ENCODE measurements at regions not wholly inside any gene's neighbourhood (a gene's known extent, or its start where the extent isn't known, plus 50 kb on each side); places are given as distances from the start of the nearest gene placed in this dataset.

DNA sequence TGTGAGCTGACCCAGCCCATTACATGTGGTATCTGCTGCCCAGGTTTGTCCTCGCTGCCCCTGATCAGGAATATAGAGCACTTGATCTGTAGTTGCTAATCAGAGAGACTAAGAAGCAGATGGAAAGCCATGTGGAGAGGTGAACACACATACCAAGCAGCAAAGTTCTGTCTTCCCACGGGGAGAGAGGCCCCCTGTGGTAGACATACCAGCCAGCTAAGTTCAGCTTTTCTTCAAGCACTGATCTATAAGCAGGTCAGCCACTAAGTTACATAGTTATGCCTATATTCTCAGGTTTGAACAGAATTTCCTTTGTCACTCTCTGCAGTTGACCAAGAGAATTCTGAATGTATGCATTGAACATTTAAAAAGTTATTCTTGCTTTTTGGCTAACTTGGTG, 76.4 kb downstream of the DDX3Y start:
- DNase-seq (ENCODE audit: low read depth) = no peak
- ChIA-PET POLR2A (no interaction called here), CTCF (no interaction called here)

DNA sequence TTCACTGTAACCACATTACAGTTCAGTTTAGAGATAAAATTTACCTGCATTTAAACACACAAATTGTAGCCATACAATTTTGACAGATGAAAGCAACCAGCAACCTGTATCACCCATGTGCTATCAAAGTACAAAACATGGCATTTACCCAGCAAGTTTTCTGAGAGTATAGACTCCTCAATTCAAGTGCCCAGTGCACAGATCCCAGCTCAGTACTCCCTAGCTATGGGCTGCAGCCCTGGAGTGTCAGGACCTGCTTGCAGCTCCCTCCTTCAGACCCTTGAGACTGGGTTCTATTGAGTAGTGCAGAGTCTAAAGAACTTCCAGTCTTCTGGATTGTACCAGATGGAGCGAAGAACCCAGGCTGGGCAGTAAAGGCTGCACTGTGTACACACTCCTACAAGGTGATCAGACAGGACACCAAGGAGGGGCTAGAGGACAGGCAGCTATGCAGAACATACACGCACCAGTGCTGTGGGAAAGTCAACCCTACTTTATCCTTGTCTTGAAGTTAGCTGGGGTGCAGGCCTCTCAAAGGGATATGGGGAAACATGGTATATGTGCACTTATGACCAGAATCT, 77.7 kb downstream of the DDX3Y start:
- no peak for DNase-seq (ENCODE audit: low read depth)
- Histone ChIP-seq H3K4me3 (ENCODE audit: low read depth, low read length) (no peak overlapping the region), H3K36me3 (ENCODE audit: control insufficient read depth, insufficient read depth, low read length) (no peaks in the 10 kb centered on the region), H3K27me3 (ENCODE audit: control insufficient read depth, insufficient read depth, low read length) (no peaks in the 10 kb centered on the region)
- CTCF ChIA-PET = no interaction called here
- POLR2A ChIA-PET = no interaction called here
- TF ChIP-seq, protein P1, sequence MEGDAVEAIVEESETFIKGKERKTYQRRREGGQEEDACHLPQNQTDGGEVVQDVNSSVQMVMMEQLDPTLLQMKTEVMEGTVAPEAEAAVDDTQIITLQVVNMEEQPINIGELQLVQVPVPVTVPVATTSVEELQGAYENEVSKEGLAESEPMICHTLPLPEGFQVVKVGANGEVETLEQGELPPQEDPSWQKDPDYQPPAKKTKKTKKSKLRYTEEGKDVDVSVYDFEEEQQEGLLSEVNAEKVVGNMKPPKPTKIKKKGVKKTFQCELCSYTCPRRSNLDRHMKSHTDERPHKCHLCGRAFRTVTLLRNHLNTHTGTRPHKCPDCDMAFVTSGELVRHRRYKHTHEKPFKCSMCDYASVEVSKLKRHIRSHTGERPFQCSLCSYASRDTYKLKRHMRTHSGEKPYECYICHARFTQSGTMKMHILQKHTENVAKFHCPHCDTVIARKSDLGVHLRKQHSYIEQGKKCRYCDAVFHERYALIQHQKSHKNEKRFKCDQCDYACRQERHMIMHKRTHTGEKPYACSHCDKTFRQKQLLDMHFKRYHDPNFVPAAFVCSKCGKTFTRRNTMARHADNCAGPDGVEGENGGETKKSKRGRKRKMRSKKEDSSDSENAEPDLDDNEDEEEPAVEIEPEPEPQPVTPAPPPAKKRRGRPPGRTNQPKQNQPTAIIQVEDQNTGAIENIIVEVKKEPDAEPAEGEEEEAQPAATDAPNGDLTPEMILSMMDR (IDR thresholded peaks at IDR 0.05; ENCODE audit: insufficient read depth, low read depth, low read length) = no peak

More for the DNA sequence above, 76.4 kb downstream of the DDX3Y start:
- Histone ChIP-seq H3K36me3 (ENCODE audit: control insufficient read depth, insufficient read depth, low read length) (no peaks in the 10 kb centered on the region), H3K27me3 (ENCODE audit: control insufficient read depth, insufficient read depth, low read length) (no peaks in the 10 kb centered on the region), H3K4me3 (ENCODE audit: low read depth, low read length) (no peak overlapping the region)
- TF ChIP-seq, protein P1 (IDR thresholded peaks at IDR 0.05; ENCODE audit: insufficient read depth, low read depth, low read length) = no peak

DNA sequence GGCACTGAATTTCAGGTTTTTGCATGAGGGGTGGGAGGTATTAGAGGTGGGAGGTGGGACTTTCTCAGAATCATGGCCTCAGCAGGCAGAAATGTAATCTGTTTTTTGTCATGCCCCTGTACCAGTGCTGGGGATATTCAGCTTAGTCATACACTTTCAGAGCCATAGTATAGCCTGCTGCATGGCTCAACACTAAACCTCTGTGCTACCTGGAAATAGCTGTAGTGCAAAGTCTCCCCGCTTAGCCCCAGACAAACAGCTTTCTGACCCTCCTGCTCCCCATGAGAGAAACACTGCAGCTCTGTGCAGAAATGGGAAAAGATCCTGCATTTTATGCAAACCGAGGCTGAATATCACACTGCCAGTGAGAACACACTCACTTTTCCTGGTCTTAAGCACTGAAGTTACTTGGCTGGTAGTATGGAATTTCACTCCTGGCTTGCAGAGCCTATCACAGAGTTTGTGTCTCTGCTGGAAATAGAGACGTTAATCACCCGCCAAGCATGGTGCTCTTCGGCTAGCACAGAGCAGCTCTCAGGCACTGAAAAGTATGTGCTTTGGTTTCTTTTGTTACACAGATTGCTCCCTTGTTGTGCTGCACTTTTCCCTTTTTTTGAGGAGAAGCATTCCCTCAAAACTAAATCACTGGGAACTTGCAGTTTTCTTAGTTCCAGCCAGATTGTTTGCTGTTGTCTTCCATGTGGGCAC, 80.1 kb downstream of the DDX3Y start:
- Histone ChIP-seq H3K36me3 (ENCODE audit: control insufficient read depth, insufficient read depth, low read length) (no peaks in the 10 kb centered on the region), H3K4me3 (ENCODE audit: low read depth, low read length) (no peak overlapping the region), H3K27me3 (ENCODE audit: control insufficient read depth, insufficient read depth, low read length) (no peaks in the 10 kb centered on the region)
- ChIA-PET CTCF (no interaction called here), POLR2A (no interaction called here)
- TF ChIP-seq, protein P1 (IDR thresholded peaks at IDR 0.05; ENCODE audit: insufficient read depth, low read depth, low read length) = no peak
- no peak for DNase-seq (ENCODE audit: low read depth)

DNA sequence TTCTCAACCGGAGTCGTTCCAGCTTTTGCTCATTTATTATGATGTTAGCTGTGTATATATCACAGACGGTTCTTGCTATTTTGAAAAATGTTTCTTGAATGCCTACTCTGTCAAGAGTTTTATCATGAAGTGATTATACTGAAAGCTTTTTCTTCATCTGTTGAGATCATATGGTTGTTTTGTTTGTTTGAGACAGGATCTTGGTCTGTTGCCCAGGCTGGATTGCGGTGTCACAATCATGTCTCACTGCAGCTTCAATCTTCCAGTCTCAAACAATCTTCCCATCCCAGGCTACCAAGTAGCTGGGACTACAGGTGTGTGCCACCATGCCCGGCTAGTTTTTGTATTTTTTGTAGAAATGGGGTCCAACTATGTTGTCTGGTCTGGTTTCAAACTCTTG, 112.8 kb downstream of the DDX3Y start:
- TF ChIP-seq, protein P1 (IDR thresholded peaks at IDR 0.05; ENCODE audit: insufficient read depth, low read depth, low read length) = no peak
- ChIA-PET CTCF (interaction anchor here (0.8 kb wide), 1 partner anchor 62 kb away, joined by 3 read pairs; no protein-coding TSS in a partner anchor), POLR2A (no interaction called here)
- DNase-seq (ENCODE audit: low read depth) = no peak
- H3K27me3 ChIP-seq (ENCODE audit: control insufficient read depth, insufficient read depth, low read length) = no peaks in the 10 kb centered on the region
- no peaks in the 10 kb centered on the region for H3K36me3 ChIP-seq (ENCODE audit: control insufficient read depth, insufficient read depth, low read length)
- H3K4me3 ChIP-seq (ENCODE audit: low read depth, low read length) = no peak overlapping the region

DNA sequence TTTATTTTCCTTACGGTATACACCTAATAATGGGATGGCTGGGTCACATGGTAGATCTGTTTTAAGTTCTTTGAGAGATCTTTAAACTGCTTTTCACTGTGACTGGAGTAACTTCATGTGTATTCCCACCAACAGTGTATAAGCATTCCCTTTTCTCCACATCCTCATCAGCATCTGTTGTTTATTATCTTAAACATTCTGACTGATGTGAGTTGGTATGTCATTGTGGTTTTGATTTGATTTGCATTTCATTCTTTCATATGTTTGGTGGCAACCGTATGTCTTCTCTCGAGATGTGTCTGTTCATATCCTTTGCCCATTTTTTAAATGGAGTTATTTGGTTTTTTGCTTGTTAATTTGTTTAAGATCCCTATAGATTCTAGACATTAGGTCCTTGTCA, 114.8 kb downstream of the DDX3Y start:
- peak; percentile 25 for DNase-seq (ENCODE audit: low read depth)
- POLR2A ChIA-PET = no interaction called here
- no peaks in the 10 kb centered on the region for H3K27me3 ChIP-seq (ENCODE audit: control insufficient read depth, insufficient read depth, low read length)
- no peak overlapping the region for H3K4me3 ChIP-seq (ENCODE audit: low read depth, low read length)
- TF ChIP-seq, protein P1 (IDR thresholded peaks at IDR 0.05; ENCODE audit: insufficient read depth, low read depth, low read length) = no peak
- no peaks in the 10 kb centered on the region for H3K36me3 ChIP-seq (ENCODE audit: control insufficient read depth, insufficient read depth, low read length)
- CTCF ChIA-PET = no interaction called here

Measured in BJ (cell line).